ENCODE measurements at regions not wholly inside any gene's neighbourhood (a gene's known extent, or its start where the extent isn't known, plus 50 kb on each side); places are given as distances from the start of the nearest gene placed in this dataset.

DNA sequence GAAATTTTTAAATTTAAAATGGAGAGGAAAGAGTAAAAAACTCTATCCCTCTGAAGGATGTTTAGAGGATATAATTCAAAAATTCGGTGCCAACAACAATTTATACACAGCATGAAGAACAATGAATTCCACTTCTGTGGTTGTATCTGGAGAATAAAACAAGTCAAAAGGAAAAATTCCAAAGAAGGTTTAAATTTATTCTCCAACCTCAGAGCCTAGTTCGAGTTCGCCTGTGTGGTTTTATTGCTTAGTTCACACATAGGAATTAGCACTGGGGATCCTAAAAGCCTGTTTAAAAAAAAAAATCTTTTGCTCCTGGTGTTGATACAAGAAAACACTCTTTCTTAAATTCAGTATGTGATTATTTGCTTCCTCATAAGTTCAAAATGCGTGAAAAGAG lies 79.2 kb downstream of the LLPH start:
- TF ChIP-seq, protein P1, sequence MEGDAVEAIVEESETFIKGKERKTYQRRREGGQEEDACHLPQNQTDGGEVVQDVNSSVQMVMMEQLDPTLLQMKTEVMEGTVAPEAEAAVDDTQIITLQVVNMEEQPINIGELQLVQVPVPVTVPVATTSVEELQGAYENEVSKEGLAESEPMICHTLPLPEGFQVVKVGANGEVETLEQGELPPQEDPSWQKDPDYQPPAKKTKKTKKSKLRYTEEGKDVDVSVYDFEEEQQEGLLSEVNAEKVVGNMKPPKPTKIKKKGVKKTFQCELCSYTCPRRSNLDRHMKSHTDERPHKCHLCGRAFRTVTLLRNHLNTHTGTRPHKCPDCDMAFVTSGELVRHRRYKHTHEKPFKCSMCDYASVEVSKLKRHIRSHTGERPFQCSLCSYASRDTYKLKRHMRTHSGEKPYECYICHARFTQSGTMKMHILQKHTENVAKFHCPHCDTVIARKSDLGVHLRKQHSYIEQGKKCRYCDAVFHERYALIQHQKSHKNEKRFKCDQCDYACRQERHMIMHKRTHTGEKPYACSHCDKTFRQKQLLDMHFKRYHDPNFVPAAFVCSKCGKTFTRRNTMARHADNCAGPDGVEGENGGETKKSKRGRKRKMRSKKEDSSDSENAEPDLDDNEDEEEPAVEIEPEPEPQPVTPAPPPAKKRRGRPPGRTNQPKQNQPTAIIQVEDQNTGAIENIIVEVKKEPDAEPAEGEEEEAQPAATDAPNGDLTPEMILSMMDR (IDR thresholded peaks at IDR 0.05; ENCODE audit: insufficient read depth, low read length) = no peak
- TF ChIP-seq, protein P2, sequence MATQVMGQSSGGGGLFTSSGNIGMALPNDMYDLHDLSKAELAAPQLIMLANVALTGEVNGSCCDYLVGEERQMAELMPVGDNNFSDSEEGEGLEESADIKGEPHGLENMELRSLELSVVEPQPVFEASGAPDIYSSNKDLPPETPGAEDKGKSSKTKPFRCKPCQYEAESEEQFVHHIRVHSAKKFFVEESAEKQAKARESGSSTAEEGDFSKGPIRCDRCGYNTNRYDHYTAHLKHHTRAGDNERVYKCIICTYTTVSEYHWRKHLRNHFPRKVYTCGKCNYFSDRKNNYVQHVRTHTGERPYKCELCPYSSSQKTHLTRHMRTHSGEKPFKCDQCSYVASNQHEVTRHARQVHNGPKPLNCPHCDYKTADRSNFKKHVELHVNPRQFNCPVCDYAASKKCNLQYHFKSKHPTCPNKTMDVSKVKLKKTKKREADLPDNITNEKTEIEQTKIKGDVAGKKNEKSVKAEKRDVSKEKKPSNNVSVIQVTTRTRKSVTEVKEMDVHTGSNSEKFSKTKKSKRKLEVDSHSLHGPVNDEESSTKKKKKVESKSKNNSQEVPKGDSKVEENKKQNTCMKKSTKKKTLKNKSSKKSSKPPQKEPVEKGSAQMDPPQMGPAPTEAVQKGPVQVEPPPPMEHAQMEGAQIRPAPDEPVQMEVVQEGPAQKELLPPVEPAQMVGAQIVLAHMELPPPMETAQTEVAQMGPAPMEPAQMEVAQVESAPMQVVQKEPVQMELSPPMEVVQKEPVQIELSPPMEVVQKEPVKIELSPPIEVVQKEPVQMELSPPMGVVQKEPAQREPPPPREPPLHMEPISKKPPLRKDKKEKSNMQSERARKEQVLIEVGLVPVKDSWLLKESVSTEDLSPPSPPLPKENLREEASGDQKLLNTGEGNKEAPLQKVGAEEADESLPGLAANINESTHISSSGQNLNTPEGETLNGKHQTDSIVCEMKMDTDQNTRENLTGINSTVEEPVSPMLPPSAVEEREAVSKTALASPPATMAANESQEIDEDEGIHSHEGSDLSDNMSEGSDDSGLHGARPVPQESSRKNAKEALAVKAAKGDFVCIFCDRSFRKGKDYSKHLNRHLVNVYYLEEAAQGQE (IDR thresholded peaks at IDR 0.05; ENCODE audit: insufficient replicate concordance, low read depth) = no peak
- TF ChIP-seq POLR2AphosphoS5 (IDR thresholded peaks at IDR 0.05; ENCODE audit: low read depth) (no peak), SPI1 (IDR thresholded peaks at IDR 0.05; ENCODE audit: borderline replicate concordance, low read depth) (no peak)

All from HL-60 (cell line).